NT2/D1 (cell line): ENCODE measurements at regions not wholly inside any gene's neighbourhood (a gene's known extent, or its start where the extent isn't known, plus 50 kb on each side); places are given as distances from the start of the nearest gene placed in this dataset.

Source experiments
- SUZ12 ChIP-seq: IDR thresholded peaks from 2 replicates; pipeline ENCODE4 v1.6.1; 2011; ENCODE audit not compliant: insufficient read length, insufficient read depth; ENCODE audit errors: extremely low read depth
- YY1 ChIP-seq: IDR thresholded peaks from 2 replicates; pipeline ENCODE4 v1.6.1; 2011; ENCODE audit not compliant: insufficient read length, insufficient read depth
- ZNF274 ChIP-seq: IDR thresholded peaks from 2 replicates; pipeline ENCODE4 v1.6.1; 2011; ENCODE audit warnings: mild to moderate bottlenecking, low read depth, low read length

- TF ChIP-seq SUZ12 (no peak), YY1 (no peak), ZNF274 (no peak)
These were observed 110.3 kb downstream of the CDH26 start for GRCh38 chr20:60068509-60068908.
